ENCODE measurements at regions not wholly inside any gene's neighbourhood (a gene's known extent, or its start where the extent isn't known, plus 50 kb on each side); places are given as distances from the start of the nearest gene placed in this dataset.

GRCh38 chr4:145231906-145232700 lies 51.7 kb upstream of the OTUD4 start:
- CTCF ChIA-PET: no interaction called here
- H3K4me1 Mint-ChIP-seq (ENCODE audit: low read depth, unreplicated experiment): no peaks in the 10 kb centered on the region
- H3K36me3 Mint-ChIP-seq (ENCODE audit: insufficient read depth, unreplicated experiment): no peaks in the 10 kb centered on the region
- H3K27ac Mint-ChIP-seq (ENCODE audit: unreplicated experiment): no peak overlapping the region
- no peaks in the 10 kb centered on the region for H3K9me3 Mint-ChIP-seq (ENCODE audit: low read depth, unreplicated experiment)
- H3K4me3 Mint-ChIP-seq (ENCODE audit: low read depth, unreplicated experiment): no peak overlapping the region
- no TSS peak for BruUV-seq (replicated peaks)
- TF ChIP-seq, protein P1, sequence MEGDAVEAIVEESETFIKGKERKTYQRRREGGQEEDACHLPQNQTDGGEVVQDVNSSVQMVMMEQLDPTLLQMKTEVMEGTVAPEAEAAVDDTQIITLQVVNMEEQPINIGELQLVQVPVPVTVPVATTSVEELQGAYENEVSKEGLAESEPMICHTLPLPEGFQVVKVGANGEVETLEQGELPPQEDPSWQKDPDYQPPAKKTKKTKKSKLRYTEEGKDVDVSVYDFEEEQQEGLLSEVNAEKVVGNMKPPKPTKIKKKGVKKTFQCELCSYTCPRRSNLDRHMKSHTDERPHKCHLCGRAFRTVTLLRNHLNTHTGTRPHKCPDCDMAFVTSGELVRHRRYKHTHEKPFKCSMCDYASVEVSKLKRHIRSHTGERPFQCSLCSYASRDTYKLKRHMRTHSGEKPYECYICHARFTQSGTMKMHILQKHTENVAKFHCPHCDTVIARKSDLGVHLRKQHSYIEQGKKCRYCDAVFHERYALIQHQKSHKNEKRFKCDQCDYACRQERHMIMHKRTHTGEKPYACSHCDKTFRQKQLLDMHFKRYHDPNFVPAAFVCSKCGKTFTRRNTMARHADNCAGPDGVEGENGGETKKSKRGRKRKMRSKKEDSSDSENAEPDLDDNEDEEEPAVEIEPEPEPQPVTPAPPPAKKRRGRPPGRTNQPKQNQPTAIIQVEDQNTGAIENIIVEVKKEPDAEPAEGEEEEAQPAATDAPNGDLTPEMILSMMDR (IDR thresholded peaks at IDR 0.05; ENCODE audit: unreplicated experiment): no peak
- intact Hi-C loops (cut with micrococcal nuclease; ENCODE audit: unreplicated experiment): no loop called here
- no peak for DNase-seq
- H3K27me3 Mint-ChIP-seq (ENCODE audit: unreplicated experiment): no peaks in the 10 kb centered on the region

- no peak for DNase-seq
- no peaks in the 10 kb centered on the region for H3K27me3 Mint-ChIP-seq (ENCODE audit: unreplicated experiment)
- H3K27ac Mint-ChIP-seq (ENCODE audit: unreplicated experiment): no peak overlapping the region
- H3K4me1 Mint-ChIP-seq (ENCODE audit: low read depth, unreplicated experiment): no peaks in the 10 kb centered on the region
- CTCF ChIA-PET: no interaction called here
- TF ChIP-seq, protein P1 (IDR thresholded peaks at IDR 0.05; ENCODE audit: unreplicated experiment): no peak
- H3K9me3 Mint-ChIP-seq (ENCODE audit: low read depth, unreplicated experiment): no peaks in the 10 kb centered on the region
- intact Hi-C loops (cut with micrococcal nuclease; ENCODE audit: unreplicated experiment): no loop called here
- H3K4me3 Mint-ChIP-seq (ENCODE audit: low read depth, unreplicated experiment): no peak overlapping the region
- BruUV-seq (replicated peaks): no TSS peak
- no peaks in the 10 kb centered on the region for H3K36me3 Mint-ChIP-seq (ENCODE audit: insufficient read depth, unreplicated experiment)
These were observed 50.3 kb upstream of the OTUD4 start for GRCh38 chr4:145230726-145231125.
